K562 (cell line): ENCODE measurements at regions not wholly inside any gene's neighbourhood (a gene's known extent, or its start where the extent isn't known, plus 50 kb on each side); places are given as distances from the start of the nearest gene placed in this dataset.

Experiments
- ARID4B ChIP-seq: sonication (generic); formaldehyde crosslinking; IDR thresholded peaks from 2 replicates; pipeline ENCODE4 v1.8.0; 2022; ENCODE audit warnings: mild to moderate bottlenecking, missing genetic modification reagents
- ARNT ChIP-seq, 2 experiments: fragments of 450-650 bp; IDR thresholded peaks; 2 replicates each; pipeline ENCODE4 v1.6.1; 2016; ENCODE audit warnings: mild to moderate bottlenecking in 1 of 2
- CREBBP ChIP-seq: IDR thresholded peaks from one replicate; pipeline ENCODE4 v1.6.1; 2012; ENCODE audit warnings: low read depth, mild to moderate bottlenecking, control low read depth, inconsistent platforms, low read length
- CTCF ChIP-seq, 3 experiments: IDR thresholded peaks in 2 of 3; conservative IDR thresholded peaks in 1 of 3; 2 replicates each; pipeline ENCODE4 v1.5.1; 2011 to 2012; ENCODE audit warnings: low read length in 3 of 3, mild to moderate bottlenecking in 3 of 3, control low read depth in 2 of 3, improper control_type of control experiment in 1 of 3, inconsistent platforms in 1 of 3, low read depth in 1 of 3, mixed read lengths in 1 of 3, moderate library complexity in 1 of 3; ENCODE audit not compliant: insufficient read depth in 2 of 3
- EP300 ChIP-seq: IDR thresholded peaks from 2 replicates; pipeline ENCODE4 v1.6.1; 2012; ENCODE audit warnings: low read length, improper control_type of control experiment
- HINFP ChIP-seq: fragments of 450-650 bp; conservative IDR thresholded peaks from 2 replicates; pipeline ENCODE4 v1.6.1; 2016; ENCODE audit warnings: missing genetic modification characterization, low read depth, mild to moderate bottlenecking, control low read depth, missing compliant biosample characterization
- HIVEP1 ChIP-seq: fragments of 250-450 bp; sonication (Bioruptor Pico); IDR thresholded peaks from 2 replicates; pipeline ENCODE4 v1.4.0; 2020; ENCODE audit warnings: mild to moderate bottlenecking
- HMG20A ChIP-seq: fragments of 450-650 bp; formaldehyde crosslinking; conservative IDR thresholded peaks from 2 replicates; pipeline ENCODE4 v1.4.0; 2020; ENCODE audit warnings: mild to moderate bottlenecking, mixed read lengths
- IRF1 ChIP-seq: sonication (generic); formaldehyde crosslinking; IDR thresholded peaks from 2 replicates; pipeline ENCODE4 v1.8.0; 2022; ENCODE audit warnings: missing genetic modification reagents, mild to moderate bottlenecking, borderline replicate concordance
- JUNB ChIP-seq: fragments of 450-650 bp; formaldehyde crosslinking; conservative IDR thresholded peaks from 2 replicates; pipeline ENCODE4 v1.4.0; 2020; ENCODE audit warnings: mild to moderate bottlenecking
- NFRKB ChIP-seq: fragments of 450-650 bp; IDR thresholded peaks from 2 replicates; pipeline ENCODE4 v1.6.1; 2016; ENCODE audit warnings: low read depth
- POLR2A ChIP-seq: fragments of 450-650 bp; conservative IDR thresholded peaks from 2 replicates; pipeline ENCODE4 v1.6.1; 2016
- RCOR1 ChIP-seq, 2 experiments: IDR thresholded peaks; 2 replicates each; pipeline ENCODE4 v1.6.1; 2012; ENCODE audit warnings: low read depth in 2 of 2, low read length in 2 of 2, borderline replicate concordance in 1 of 2, improper control_type of control experiment in 1 of 2
- ZNF253 ChIP-seq: fragments of 250-450 bp; sonication (Bioruptor Pico); conservative IDR thresholded peaks from 2 replicates; pipeline ENCODE4 v1.6.1; 2021; ENCODE audit warnings: mild to moderate bottlenecking

- no peak for TF ChIP-seq HINFP (tag)
- no peak for TF ChIP-seq HIVEP1
- no peak for TF ChIP-seq NFRKB
- TF ChIP-seq EP300, result no peak
- no peak for TF ChIP-seq CTCF (IDR thresholded peaks at IDR 0.05 in 2 of 3, conservative IDR thresholded peaks at IDR 0.05 in 1 of 3; ENCODE audit: insufficient read depth in 2 of 3, low read depth in 1 of 3, low read length in 3 of 3)
- TF ChIP-seq POLR2A, result no peak
- no peak for TF ChIP-seq ARNT (IDR thresholded peaks at IDR 0.05)
- TF ChIP-seq CREBBP, result no peak
- no peak for TF ChIP-seq ZNF253 (CRISPR knock-in tag)
- no peak for TF ChIP-seq JUNB
- TF ChIP-seq RCOR1 (IDR thresholded peaks at IDR 0.05; ENCODE audit: borderline replicate concordance in 1 of 2, low read depth in 2 of 2, low read length in 2 of 2), result no peak
- TF ChIP-seq IRF1 (CRISPR knock-in tag), result no peak
- no peak for TF ChIP-seq HMG20A (CRISPR knock-in tag)
- no peak for TF ChIP-seq ARID4B (CRISPR knock-in tag)
Measured at GRCh38 chr9:75440914-75441313, 352.6 kb downstream of the OSTF1 start.
